GM19043 (cell line): ENCODE measurements at regions not wholly inside any gene's neighbourhood (a gene's known extent, or its start where the extent isn't known, plus 50 kb on each side); places are given as distances from the start of the nearest gene placed in this dataset.
"Not testable (repeated sequence)": the region's sequence is repeated elsewhere in the genome, so short reads cannot be mapped to it uniquely, and the experiment has no call there.

Source experiments
- ATAC-seq: cut with Tn5 transposase; IDR thresholded peaks from one replicate; pipeline ENCODE4 v1.9.1; 2021; ENCODE audit warnings: low read depth; ENCODE audit not compliant: unreplicated experiment

- no peak for ATAC-seq
Measured at GRCh38 chr10:26355241-26355640, 82.9 kb upstream of the APBB1IP start.

DNA sequence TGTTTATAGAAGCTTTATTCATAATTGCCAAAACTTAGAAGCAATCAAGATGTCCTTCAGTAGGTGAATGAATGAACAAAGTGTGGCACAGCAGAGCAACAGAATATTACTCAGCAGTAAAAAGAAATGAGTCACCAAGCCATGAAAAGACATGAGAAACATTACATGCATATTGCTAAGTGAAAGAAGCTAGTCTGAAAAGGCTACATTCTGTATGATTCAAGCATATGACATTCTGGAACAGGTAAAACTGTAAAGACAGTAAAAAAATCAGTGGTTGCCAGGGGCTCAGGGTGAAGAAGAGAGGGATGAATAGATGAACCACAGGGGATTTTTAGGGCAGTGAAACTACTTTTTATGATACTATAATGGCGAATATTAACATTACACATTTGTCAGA lies 80.9 kb upstream of the APBB1IP start:
- no peak for ATAC-seq

GRCh38 chr10:26358071-26358470 lies 80.1 kb upstream of the APBB1IP start:
- no peak for ATAC-seq

- ATAC-seq = no peak
Measured at GRCh38 chr10:26359670-26360069, 78.5 kb upstream of the APBB1IP start.

GRCh38 chr10:26361351-26361750 lies 76.8 kb upstream of the APBB1IP start:
- ATAC-seq = no peak

DNA sequence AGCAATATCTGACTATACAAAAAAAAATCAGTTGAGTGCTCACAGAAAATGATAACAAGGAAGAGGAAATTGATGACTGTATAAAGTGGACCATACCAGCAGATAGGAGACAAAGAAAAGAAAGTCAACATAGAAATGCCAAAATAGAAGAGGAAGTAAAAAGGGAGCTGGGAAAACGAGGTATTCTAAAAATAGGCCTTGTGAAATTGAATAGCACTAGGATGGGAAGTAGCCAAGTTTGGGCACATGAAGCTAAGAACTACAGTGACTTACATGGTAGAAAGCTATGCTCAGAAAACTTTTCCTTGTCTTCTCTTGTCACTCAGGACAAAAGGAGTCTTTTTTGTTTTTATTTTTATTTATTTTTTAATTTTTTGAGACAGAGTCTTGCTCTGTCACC lies 76.2 kb upstream of the APBB1IP start:
- ATAC-seq = no peak

DNA sequence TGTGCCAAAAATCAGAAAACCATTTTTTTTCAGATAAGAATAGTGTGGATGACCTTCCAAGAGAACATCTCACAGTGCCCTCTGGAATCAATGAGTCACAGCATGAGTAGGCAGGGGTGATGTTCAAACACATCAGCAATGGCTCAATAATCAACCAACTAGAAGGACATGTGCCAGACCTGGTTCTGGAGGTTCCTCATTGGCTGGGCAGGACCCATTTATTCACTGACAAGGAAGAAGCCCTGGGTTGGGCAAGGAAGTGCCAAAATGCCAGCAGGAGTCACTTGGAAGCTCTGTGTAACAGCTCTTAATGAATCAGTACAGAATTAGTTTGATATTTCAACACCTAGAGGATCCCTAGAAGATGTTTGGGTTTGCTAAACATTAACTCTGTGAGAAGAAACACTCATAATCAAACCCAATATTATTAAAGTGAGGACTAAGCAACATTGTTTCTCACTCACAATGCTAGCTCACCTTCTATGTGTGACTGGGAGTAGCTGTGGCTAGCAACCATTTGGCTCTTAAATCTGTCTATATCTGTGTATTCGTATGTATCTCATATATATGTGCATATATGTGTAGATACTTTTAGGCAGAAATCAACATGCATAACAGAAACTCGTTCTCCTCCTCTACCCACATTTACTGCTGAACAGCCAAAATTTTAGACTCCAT lies 72.3 kb upstream of the APBB1IP start:
- ATAC-seq = no peak

- ATAC-seq = not testable (repeated sequence)
Measured at GRCh38 chr10:26367035-26367434, 71.1 kb upstream of the APBB1IP start.

- ATAC-seq = no peak
Measured at GRCh38 chr10:26367771-26368170, 70.4 kb upstream of the APBB1IP start.

DNA sequence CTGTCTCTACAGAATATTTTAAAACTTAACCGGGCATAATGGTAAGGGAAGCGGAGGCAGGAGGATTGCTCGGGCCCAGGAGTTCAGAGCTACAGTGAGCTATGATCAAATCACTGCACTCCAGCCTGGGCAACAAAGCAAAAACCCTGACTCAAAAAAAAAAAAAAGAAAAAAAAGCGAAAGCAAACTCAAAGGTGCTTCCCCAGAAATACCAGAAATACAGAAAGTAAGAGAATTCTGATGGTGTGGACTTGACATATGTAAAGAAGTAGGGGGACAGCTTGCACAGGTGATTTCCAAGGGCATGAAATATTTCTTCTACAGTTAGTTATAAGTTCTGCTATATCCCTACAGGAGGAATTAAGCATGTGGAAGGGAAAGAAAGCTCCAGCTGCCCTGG lies 69.7 kb upstream of the APBB1IP start:
- no peak for ATAC-seq

DNA sequence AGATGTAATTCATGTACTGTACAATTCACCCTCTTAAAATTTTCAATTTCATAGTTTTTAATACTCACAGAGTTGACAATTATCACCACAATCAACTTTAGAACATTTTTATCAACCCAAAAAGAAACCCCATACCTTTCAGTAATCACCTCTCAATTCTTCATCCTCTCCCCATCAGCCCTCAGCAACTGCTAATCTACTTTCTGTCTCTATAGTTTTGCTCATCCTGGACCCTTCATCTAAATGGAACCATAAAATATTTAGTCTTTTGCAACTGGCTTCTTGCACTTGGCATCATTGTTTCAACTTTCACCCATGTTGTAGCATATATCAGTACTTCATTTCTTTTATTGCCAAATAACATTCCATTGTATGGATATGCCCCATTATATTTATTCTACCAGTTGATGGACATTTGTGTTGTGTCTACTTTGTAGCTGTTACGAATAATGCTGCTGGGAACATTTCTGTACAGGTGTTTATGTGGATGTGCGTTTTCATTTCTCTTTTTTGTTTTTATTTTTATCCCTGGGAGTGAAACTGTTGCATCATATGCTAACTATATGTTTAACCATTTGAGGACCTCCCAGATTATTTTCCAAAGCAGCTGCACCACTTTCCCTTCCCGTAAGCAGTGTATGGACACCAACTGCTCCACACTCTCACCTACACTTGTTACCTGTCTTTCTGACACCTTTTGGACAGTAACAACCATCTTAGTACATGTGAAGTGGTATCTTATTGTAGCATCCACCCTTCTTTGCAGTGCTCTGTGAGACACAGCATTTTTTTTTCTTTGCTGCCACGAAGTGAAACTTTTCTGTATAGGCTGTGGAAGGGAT lies 65.4 kb upstream of the APBB1IP start:
- ATAC-seq = peak; percentile 66

GRCh38 chr10:26374426-26374825 lies 63.7 kb upstream of the APBB1IP start:
- ATAC-seq = no peak

GRCh38 chr10:26377224-26377810 lies 60.8 kb upstream of the APBB1IP start:
- not testable (repeated sequence) for ATAC-seq

GRCh38 chr10:26378861-26379294 lies 59.3 kb upstream of the APBB1IP start:
- no peak for ATAC-seq

- no peak for ATAC-seq
Measured at GRCh38 chr10:26380815-26381214, 57.3 kb upstream of the APBB1IP start.

DNA sequence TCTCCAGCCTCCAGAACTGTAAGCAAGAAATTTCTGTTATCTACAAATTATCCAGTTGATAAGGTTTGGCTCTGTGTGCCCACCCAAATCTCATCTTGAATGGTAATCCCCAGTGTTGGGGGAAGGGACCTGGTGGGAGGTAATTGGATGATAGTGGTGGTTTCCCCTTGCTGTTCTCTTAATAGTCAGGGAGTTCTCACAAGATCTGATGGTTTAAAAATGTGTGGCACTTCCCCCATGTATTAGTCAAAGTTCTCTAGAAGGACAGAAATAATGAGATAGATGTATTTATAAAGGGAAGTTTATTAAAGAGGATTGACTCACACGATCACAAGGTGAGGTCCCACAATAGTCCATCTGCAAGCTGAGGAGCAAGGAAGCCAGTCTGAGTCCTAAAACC lies 56.2 kb upstream of the APBB1IP start:
- no peak for ATAC-seq

- no peak for ATAC-seq
Measured at GRCh38 chr10:26384600-26384999, 53.5 kb upstream of the APBB1IP start.

DNA sequence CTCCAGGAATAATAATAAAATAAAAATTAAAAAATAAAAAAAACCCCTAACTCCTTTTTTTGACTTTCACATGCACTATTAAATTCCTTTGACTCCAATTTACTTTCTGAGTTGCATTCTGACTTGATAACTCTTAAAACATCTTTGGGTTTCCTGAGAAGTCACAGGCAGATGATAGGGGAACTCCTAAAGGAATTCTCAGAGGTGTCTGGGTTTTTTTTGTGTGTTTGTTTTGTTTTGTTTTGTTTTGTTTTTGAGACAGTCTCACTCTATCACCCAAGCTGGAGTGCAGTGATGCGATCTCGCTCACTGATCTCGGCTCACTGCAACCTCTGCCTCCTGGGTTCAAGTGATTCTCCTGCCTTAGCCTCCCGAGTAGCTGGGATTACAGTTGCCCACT lies 52.7 kb upstream of the APBB1IP start:
- ATAC-seq = no peak

DNA sequence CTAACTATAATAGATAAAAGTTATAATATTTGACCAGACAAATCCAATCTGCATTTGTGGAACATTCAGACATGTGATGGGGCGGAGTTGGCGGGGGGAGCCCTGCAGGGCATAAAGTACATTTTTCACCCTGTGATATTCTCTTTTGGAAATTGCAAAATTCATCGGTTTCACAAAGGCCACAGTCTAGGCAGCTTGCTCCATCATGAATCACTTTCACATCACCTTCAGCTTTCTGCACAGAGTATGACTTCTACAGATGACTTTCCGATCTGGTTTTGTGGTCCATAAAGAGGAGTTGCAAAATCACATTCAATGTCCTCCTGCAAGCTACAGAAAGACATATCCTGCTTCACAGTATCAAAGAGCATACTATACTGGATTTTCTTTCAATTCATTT lies 51.4 kb upstream of the APBB1IP start:
- no peak for ATAC-seq
